PFSK-1 (cell line): ENCODE measurements at regions not wholly inside any gene's neighbourhood (a gene's known extent, or its start where the extent isn't known, plus 50 kb on each side); places are given as distances from the start of the nearest gene placed in this dataset.

ENCODE experiments used
- POLR2AphosphoS5 ChIP-seq: IDR thresholded peaks from 2 replicates; pipeline ENCODE4 v1.6.1; 2012; ENCODE audit warnings: low read depth, mild to moderate bottlenecking, control low read depth, low read length, moderate library complexity
- SIN3A ChIP-seq: IDR thresholded peaks from 2 replicates; pipeline ENCODE4 v1.6.1; 2012; ENCODE audit warnings: mild to moderate bottlenecking, low read length, moderate library complexity, borderline replicate concordance; ENCODE audit not compliant: insufficient read depth
- TAF1 ChIP-seq: IDR thresholded peaks from 2 replicates; pipeline ENCODE4 v1.6.1; 2012; ENCODE audit warnings: low read length, control low read depth, borderline replicate concordance; ENCODE audit not compliant: insufficient read depth

- TF ChIP-seq SIN3A, result no peak
- no peak for TF ChIP-seq POLR2AphosphoS5
- TF ChIP-seq TAF1, result no peak
Measured at GRCh38 chr2:150152230-150152629, 335.2 kb downstream of the RND3 start.
